Lower leg skin (tissue), 3 donors: ENCODE measurements at regions not wholly inside any gene's neighbourhood (a gene's known extent, or its start where the extent isn't known, plus 50 kb on each side); places are given as distances from the start of the nearest gene placed in this dataset.

Experiments used
- POLR2A ChIP-seq, 2 donors: fragments of 450-650 bp; IDR thresholded peaks; one replicate each; pipeline ENCODE4 v1.6.1; 2016 to 2017; ENCODE audit warnings: antibody characterized with exemption in 2 of 2, mild to moderate bottlenecking in 1 of 2, moderate library complexity in 1 of 2
- TF ChIP-seq, protein P1 (sequence below), 3 donors: fragments of 450-650 bp; IDR thresholded peaks; one replicate each; pipeline ENCODE4 v1.5.1; 2016; ENCODE audit warnings: antibody characterized with exemption in 3 of 3, mild to moderate bottlenecking in 3 of 3, moderate library complexity in 2 of 3

DNA sequence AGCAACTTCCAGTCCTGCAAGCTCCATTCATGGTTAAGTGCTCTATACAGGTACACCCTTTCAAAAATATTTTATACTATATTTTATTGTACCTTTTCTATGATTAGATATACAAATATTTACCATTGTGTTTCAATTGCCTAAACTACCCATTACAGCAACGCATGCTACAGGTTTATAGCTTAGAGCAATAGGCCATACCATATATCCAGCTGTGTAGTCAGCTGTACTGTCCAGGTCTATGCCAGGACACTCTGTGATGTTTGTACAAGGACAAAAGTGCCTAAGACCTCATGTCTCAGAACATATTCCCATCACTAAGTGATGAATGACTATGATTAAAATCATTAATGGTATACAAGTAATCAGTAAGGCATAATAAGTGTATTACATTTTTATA lies 368.7 kb downstream of the CMPK2 start:
- TF ChIP-seq, protein P1, sequence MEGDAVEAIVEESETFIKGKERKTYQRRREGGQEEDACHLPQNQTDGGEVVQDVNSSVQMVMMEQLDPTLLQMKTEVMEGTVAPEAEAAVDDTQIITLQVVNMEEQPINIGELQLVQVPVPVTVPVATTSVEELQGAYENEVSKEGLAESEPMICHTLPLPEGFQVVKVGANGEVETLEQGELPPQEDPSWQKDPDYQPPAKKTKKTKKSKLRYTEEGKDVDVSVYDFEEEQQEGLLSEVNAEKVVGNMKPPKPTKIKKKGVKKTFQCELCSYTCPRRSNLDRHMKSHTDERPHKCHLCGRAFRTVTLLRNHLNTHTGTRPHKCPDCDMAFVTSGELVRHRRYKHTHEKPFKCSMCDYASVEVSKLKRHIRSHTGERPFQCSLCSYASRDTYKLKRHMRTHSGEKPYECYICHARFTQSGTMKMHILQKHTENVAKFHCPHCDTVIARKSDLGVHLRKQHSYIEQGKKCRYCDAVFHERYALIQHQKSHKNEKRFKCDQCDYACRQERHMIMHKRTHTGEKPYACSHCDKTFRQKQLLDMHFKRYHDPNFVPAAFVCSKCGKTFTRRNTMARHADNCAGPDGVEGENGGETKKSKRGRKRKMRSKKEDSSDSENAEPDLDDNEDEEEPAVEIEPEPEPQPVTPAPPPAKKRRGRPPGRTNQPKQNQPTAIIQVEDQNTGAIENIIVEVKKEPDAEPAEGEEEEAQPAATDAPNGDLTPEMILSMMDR (IDR thresholded peaks at IDR 0.05) = no peak
- no peak for TF ChIP-seq POLR2A (IDR thresholded peaks at IDR 0.05)
